Gastroesophageal sphincter (tissue), 4 donors: ENCODE measurements at regions not wholly inside any gene's neighbourhood (a gene's known extent, or its start where the extent isn't known, plus 50 kb on each side); places are given as distances from the start of the nearest gene placed in this dataset.

ENCODE experiments used
- ATAC-seq: fragments of 150-250 bp; one replicate; pipeline ENCODE4 v1.9.1; 2016; ENCODE audit warnings: mild to moderate bottlenecking, moderate library complexity
- H3K27ac ChIP-seq, 4 donors: fragments of 200-600 bp; sonication (generic) in 3 of 4; 1 replicate in 3 of 4; 2 replicates in 1 of 4; pipeline ENCODE4 v1.5.1; 2016 to 2019
- H3K27me3 ChIP-seq: fragments of 200-600 bp; sonication (generic); one replicate; pipeline ENCODE4 v1.5.1; 2019
- H3K36me3 ChIP-seq, 2 donors: fragments of 200-600 bp; sonication (generic); one replicate each; pipeline ENCODE4 v1.5.1; 2019; ENCODE audit warnings: control low read depth in 1 of 2
- H3K4me1 ChIP-seq, 3 donors: fragments of 200-600 bp; sonication (generic); 1 replicate in 2 of 3; 2 replicates in 1 of 3; pipeline ENCODE4 v1.5.1; 2016 to 2019; ENCODE audit warnings: control low read depth in 2 of 3
- H3K4me3 ChIP-seq, 2 donors: fragments of 200-600 bp; sonication (generic); one replicate each; pipeline ENCODE4 v1.5.1; 2019; ENCODE audit warnings: mild to moderate bottlenecking in 1 of 2, moderate library complexity in 1 of 2
- H3K9me3 ChIP-seq, 3 donors: fragments of 200-600 bp; sonication (generic); one replicate each; pipeline ENCODE4 v1.5.1; 2017 to 2019; ENCODE audit warnings: control low read depth in 2 of 3
- EP300 ChIP-seq: sonication (generic); formaldehyde crosslinking; IDR thresholded peaks from one replicate; pipeline ENCODE4 v1.6.1; 2017; ENCODE audit warnings: antibody characterized with exemption, mild to moderate bottlenecking
- POLR2A ChIP-seq, 2 donors: fragments of 450-650 bp; IDR thresholded peaks; one replicate each; pipeline ENCODE4 v1.6.1; 2017; ENCODE audit warnings: antibody characterized with exemption in 2 of 2, mild to moderate bottlenecking in 2 of 2, moderate library complexity in 1 of 2
- POLR2AphosphoS5 ChIP-seq: sonication (generic); formaldehyde crosslinking; IDR thresholded peaks from one replicate; pipeline ENCODE4 v1.6.1; 2017; ENCODE audit warnings: antibody characterized with exemption
- WGBS, 2 donors: methylation state at CpG; one replicate each; pipeline ENCODE4 v1.1.5; 2018; ENCODE audit warnings: low coverage in 1 of 2; 5-methylcytosine and 5-hydroxymethylcytosine counted together
- TF ChIP-seq, protein P1 (sequence below), 4 experiments: fragments of 200-600 bp in 2 of 4; fragments of 450-650 bp in 2 of 4; sonication (generic) in 1 of 4; IDR thresholded peaks; one replicate each; pipeline ENCODE4 v1.5.1; 2017 to 2019; ENCODE audit warnings: antibody characterized with exemption in 4 of 4, mild to moderate bottlenecking in 2 of 4, moderate library complexity in 2 of 4

DNA sequence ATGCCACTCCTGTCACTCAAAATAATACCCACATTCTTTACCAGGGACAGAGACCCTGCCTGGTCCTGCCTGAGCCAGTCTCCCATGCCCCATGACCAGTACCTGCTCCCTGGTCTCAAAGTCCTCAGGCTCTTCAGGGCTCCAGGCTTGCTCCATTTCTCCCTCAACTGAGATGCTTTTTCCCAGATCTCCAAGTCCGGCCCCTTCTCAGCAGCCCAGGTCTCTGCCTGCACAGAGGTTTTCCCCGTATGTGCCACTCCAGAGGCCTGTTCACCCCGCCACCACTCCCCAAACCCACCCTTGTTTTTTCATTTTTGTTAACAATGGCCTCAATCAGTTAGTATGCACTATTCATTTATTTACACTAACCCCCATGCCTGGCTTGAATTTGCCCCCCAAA, 499.5 kb upstream of the MYT1L start:
- no peak for ATAC-seq
- 90 to 97% methylated on average over 2 to 3 of the region's 3 CpGs for WGBS, 2 donors

DNA sequence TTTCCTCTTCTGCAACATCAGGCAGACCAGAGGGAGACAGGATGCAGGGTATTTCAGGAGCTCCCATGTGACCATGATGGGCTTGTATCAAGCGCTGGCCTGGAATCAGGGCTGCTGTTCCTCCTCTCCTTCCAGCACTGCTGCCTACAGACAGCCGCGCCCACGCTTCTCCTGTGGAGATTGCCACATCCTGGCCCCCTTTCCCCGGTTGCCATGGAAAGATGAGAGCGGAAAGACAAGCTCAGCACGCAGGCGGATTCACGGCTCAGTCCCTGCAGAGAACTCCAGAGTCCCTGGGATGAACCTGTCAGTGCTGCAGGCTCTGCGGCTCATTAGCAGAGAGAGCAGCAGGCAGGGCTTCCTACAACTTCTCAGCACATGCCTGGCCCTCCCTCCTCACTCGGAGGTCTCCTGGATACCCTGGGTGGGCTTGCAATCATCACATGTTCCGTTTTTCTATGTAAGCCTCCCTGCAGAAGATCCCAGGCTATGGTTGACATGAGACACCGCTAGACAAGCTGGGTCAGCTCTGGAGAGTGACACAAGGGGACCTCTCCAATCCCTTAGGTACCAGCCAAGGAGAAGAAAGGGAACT, 497.8 kb upstream of the MYT1L start:
- no peaks in the 10 kb centered on the region for H3K36me3 ChIP-seq
- 69 to 86% methylated on average over 2 to 8 of the region's 13 CpGs for WGBS, 2 donors
- no peak for TF ChIP-seq POLR2AphosphoS5
- no peak for TF ChIP-seq POLR2A (IDR thresholded peaks at IDR 0.05)
- TF ChIP-seq, protein P1, sequence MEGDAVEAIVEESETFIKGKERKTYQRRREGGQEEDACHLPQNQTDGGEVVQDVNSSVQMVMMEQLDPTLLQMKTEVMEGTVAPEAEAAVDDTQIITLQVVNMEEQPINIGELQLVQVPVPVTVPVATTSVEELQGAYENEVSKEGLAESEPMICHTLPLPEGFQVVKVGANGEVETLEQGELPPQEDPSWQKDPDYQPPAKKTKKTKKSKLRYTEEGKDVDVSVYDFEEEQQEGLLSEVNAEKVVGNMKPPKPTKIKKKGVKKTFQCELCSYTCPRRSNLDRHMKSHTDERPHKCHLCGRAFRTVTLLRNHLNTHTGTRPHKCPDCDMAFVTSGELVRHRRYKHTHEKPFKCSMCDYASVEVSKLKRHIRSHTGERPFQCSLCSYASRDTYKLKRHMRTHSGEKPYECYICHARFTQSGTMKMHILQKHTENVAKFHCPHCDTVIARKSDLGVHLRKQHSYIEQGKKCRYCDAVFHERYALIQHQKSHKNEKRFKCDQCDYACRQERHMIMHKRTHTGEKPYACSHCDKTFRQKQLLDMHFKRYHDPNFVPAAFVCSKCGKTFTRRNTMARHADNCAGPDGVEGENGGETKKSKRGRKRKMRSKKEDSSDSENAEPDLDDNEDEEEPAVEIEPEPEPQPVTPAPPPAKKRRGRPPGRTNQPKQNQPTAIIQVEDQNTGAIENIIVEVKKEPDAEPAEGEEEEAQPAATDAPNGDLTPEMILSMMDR (IDR thresholded peaks at IDR 0.05): no peak
- no peak for TF ChIP-seq EP300
- no peaks in the 10 kb centered on the region for H3K27me3 ChIP-seq
- H3K9me3 ChIP-seq: peaks cover 0 to 4% (median 0%) of the 10 kb centered on the region in 3 donors
- ATAC-seq: no peak
- no peaks in the 10 kb centered on the region for H3K4me1 ChIP-seq
- H3K27ac ChIP-seq: no peak overlapping the region
- H3K4me3 ChIP-seq: no peak overlapping the region

More for the DNA sequence above, 499.5 kb upstream of the MYT1L start:
- Histone ChIP-seq H3K36me3 (no peaks in the 10 kb centered on the region), H3K27ac (no peak overlapping the region), H3K27me3 (no peaks in the 10 kb centered on the region), H3K4me1 (no peaks in the 10 kb centered on the region), H3K4me3 (no peak overlapping the region), H3K9me3 (no peaks in the 10 kb centered on the region)
- TF ChIP-seq POLR2AphosphoS5: no peak
- TF ChIP-seq EP300: no peak
- TF ChIP-seq POLR2A (IDR thresholded peaks at IDR 0.05): no peak
- TF ChIP-seq, protein P1 (IDR thresholded peaks at IDR 0.05): no peak

DNA sequence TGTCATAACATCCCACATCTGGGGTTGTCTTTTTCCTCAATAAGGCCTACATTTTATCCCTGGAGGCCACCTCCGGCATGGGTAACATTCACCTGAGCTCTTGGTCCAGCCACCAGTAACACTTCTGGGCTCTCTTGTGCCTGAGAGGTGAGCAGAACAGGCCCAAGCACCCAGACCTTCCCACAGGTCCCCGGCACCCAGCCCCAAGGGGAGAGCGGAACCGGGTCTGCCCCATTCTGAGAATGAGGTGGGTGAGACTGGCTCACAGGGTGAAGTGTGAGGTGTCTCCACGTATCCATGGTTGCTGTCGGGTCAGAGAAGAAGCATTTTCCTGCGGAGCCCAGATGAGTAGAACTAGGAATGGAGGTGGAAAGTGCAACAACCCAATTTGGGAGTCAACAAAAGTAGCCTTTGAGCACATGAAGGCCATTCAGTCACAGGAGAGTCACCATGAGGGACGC, 496.7 kb upstream of the MYT1L start:
- 83 to 86% methylated on average over 1 of the region's 8 CpGs for WGBS, 2 donors
- TF ChIP-seq POLR2A (IDR thresholded peaks at IDR 0.05): no peak
- no peak for TF ChIP-seq EP300
- no peak for TF ChIP-seq POLR2AphosphoS5
- TF ChIP-seq, protein P1 (IDR thresholded peaks at IDR 0.05): no peak
- no peak for ATAC-seq

DNA sequence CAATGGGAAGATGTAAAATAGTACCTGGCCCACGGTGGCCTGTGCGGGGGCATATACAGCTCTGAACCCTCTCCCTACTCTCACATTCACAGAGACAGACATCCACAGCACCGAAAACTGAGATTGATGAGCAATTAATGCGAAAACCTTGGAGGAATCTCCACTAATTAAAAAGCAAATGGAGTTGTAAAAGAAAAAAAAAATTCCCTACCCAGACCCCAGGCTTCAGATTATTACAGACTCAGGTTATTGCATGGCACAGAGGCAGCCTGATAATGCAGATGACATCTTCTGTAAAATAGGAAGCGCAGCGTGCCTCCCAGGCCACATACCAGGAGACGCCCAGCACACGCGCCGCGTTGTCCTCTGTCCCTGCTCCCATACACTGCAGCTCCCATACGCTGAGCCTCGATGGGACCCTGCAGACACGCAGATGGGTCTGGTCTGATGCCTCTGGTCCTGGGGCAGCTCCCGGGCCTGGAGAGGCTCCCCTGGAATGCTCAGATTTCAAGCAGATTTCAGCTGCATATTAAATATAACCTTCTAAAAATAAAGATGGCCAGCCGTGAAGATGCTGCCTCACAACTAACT, 496.1 kb upstream of the MYT1L start:
- Histone ChIP-seq H3K36me3 (no peaks in the 10 kb centered on the region), H3K27ac (no peak overlapping the region), H3K9me3 (peaks cover 0 to 4% (median 0%) of the 10 kb centered on the region in 3 donors), H3K4me1 (no peaks in the 10 kb centered on the region), H3K27me3 (no peaks in the 10 kb centered on the region), H3K4me3 (no peak overlapping the region)
- no peak for TF ChIP-seq POLR2A (IDR thresholded peaks at IDR 0.05)
- TF ChIP-seq, protein P1 (IDR thresholded peaks at IDR 0.05): no peak
- no peak for ATAC-seq
- 85 to 96% methylated on average over 4 to 16 of the region's 16 CpGs for WGBS, 2 donors

More for the DNA sequence above, 496.7 kb upstream of the MYT1L start:
- no peak overlapping the region for H3K4me3 ChIP-seq
- no peaks in the 10 kb centered on the region for H3K27me3 ChIP-seq
- no peaks in the 10 kb centered on the region for H3K36me3 ChIP-seq
- no peak overlapping the region for H3K27ac ChIP-seq
- H3K4me1 ChIP-seq: no peaks in the 10 kb centered on the region
- H3K9me3 ChIP-seq: peaks cover 0 to 4% (median 0%) of the 10 kb centered on the region in 3 donors

DNA sequence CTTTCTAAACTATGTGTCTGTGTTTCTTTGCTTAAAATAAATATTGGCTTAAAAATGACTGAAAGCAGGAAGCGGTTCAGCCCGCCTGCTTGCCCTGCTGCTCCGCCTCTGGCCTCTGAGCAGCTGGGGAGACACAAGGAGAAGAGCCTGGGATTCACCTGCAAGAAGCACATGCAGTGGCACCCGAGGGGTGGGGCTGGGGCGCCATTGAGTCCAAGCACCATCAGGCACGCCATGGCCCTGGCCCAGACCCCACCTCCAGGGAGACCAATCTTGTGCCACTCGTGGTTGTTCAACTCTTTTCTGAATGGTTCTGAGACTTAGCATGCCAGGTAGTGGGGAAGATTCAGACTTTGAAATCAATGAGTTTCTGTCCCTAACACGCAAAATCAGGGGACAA, 495.5 kb upstream of the MYT1L start:
- ATAC-seq: no peak
- 63 to 84% methylated on average over 2 to 8 of the region's 8 CpGs for WGBS, 2 donors
- peaks cover 0 to 6% (median 0%) of the 10 kb centered on the region in 3 donors for H3K9me3 ChIP-seq
- no peaks in the 10 kb centered on the region for H3K36me3 ChIP-seq
- H3K4me3 ChIP-seq: no peak overlapping the region
- H3K27me3 ChIP-seq: no peaks in the 10 kb centered on the region
- H3K27ac ChIP-seq: no peak overlapping the region
- H3K4me1 ChIP-seq: no peaks in the 10 kb centered on the region
- TF ChIP-seq EP300 (no peak), POLR2AphosphoS5 (no peak), POLR2A (IDR thresholded peaks at IDR 0.05) (no peak)
- TF ChIP-seq, protein P1 (IDR thresholded peaks at IDR 0.05): no peak
